Lung (tissue), 11 donors: ENCODE measurements at regions not wholly inside any gene's neighbourhood (a gene's known extent, or its start where the extent isn't known, plus 50 kb on each side); places are given as distances from the start of the nearest gene placed in this dataset.

ENCODE experiments used
- ATAC-seq: fragments of 200-7000 bp; cut with Tn5 transposase; one replicate; pipeline ENCODE4 v1.9.1; 2020; ENCODE audit warnings: moderate number of reproducible peaks; ENCODE audit not compliant: insufficient read depth, low FRiP score
- DNase-seq, 3 donors: peaks; one replicate each; pipeline ENCODE4 v3.0.0-alpha.2; 2013 to 2017
- H3K27ac ChIP-seq, 2 donors: one replicate each; pipeline ENCODE4 v1.5.1; 2013; ENCODE audit warnings: mild to moderate bottlenecking in 2 of 2, moderate library complexity in 2 of 2, control low read depth in 1 of 2, inconsistent platforms in 1 of 2, low read depth in 1 of 2, low read length in 1 of 2
- H3K27me3 ChIP-seq, 3 donors: one replicate each; pipeline ENCODE4 v1.5.1; 2013; ENCODE audit warnings: low read length in 2 of 3; ENCODE audit not compliant: control insufficient read depth in 3 of 3, insufficient read depth in 3 of 3
- H3K36me3 ChIP-seq, 4 donors: one replicate each; pipeline ENCODE4 v1.5.1; 2013; ENCODE audit warnings: low read length in 4 of 4, mild to moderate bottlenecking in 1 of 4, moderate library complexity in 1 of 4; ENCODE audit not compliant: control insufficient read depth in 4 of 4, insufficient read depth in 4 of 4
- H3K4me1 ChIP-seq, 5 donors: one replicate each; pipeline ENCODE4 v1.5.1; 2013; ENCODE audit warnings: low read length in 5 of 5, mild to moderate bottlenecking in 2 of 5, moderate library complexity in 1 of 5; ENCODE audit not compliant: control insufficient read depth in 5 of 5, insufficient read depth in 5 of 5
- H3K4me3 ChIP-seq: one replicate; pipeline ENCODE4 v1.5.1; 2013; ENCODE audit warnings: mild to moderate bottlenecking, control low read depth, moderate library complexity
- H3K9ac ChIP-seq, 2 donors: one replicate each; pipeline ENCODE4 v1.5.1; 2013; ENCODE audit warnings: low read length in 2 of 2, control low read depth in 1 of 2; ENCODE audit not compliant: insufficient read depth in 1 of 2
- H3K9me3 ChIP-seq, 4 donors: one replicate each; pipeline ENCODE4 v1.5.1; 2013; ENCODE audit warnings: low read length in 3 of 4, mild to moderate bottlenecking in 1 of 4, moderate library complexity in 1 of 4; ENCODE audit not compliant: control insufficient read depth in 4 of 4, insufficient read depth in 3 of 4
- CTCF ChIP-seq: IDR thresholded peaks from 2 replicates; pipeline ENCODE4 v1.5.1; 2012; ENCODE audit warnings: mild to moderate bottlenecking; ENCODE audit errors: control extremely low read depth, extremely low read depth
- WGBS, 2 donors: extraction: QIAGEN DNeasy Blood & Tissue Kit; methylation state at CpG; one replicate each; pipeline ENCODE4 v1.1.7; 2013; 5-methylcytosine and 5-hydroxymethylcytosine counted together
- donor health status: control.
- donor health status: control.
- donor health status: Bipolar disorder and iron deficiency.
- donor health status: healthy.
- donor health status: DM: yes; HTN: yes; CAD: no.

DNA sequence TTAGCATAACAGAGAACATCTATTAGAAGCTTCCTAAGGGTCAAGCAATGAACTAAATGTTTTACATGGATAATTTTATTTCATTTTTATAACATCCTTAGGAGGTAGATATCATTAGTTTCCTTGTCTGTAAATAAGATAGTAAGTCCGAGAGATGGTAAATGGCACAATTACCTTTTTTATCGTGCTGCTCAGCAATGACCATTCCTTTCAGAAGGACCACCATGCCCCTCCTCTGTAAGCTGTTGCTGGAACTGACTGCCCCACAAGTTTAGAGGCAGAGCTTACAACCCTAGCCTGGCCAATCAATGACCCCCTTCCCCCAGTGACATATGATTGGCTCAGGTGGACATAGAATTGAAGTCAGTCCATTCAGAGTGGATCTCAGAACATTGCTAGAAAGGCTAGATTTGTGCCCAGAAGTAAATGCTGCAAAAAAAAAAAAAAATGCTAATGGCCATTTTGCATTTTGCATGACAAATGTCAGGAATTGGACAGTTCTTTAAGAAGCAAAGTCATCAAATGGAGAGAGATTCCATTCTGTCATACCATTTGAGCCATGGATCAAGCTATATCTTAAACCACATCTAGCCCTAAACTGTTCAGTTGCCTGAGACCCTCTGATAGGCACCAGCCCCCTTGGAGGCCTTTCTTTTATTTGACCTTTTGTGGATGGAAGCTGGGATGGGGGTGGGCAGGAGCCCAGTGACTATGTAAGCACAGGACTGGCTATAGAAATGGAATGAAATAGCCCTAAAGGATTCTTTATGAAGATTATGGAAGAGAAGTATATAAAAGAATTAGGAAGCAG, 668.3 kb downstream of the UQCRFS1 start:
- Histone ChIP-seq H3K4me3 (no peak overlapping the region), H3K27ac (no peak overlapping the region), H3K36me3 (no peaks in the 10 kb centered on the region), H3K4me1 (no peaks in the 10 kb centered on the region), H3K9me3 (no peaks in the 10 kb centered on the region), H3K27me3 (no peaks in the 10 kb centered on the region), H3K9ac (no peak overlapping the region)
- WGBS, 2 donors, result 94 to 96% methylated on average over 2 of the region's 2 CpGs
- DNase-seq (no peak), ATAC-seq (no peak)
- TF ChIP-seq CTCF, result no peak

GRCh38 chr19:28543244-28543776, 669.6 kb downstream of the UQCRFS1 start:
- Histone ChIP-seq H3K9ac (no peak overlapping the region), H3K36me3 (no peaks in the 10 kb centered on the region), H3K27me3 (no peaks in the 10 kb centered on the region), H3K27ac (no peak overlapping the region), H3K4me1 (no peaks in the 10 kb centered on the region), H3K9me3 (no peaks in the 10 kb centered on the region), H3K4me3 (no peak overlapping the region)
- 82 to 83% methylated on average over 5 of the region's 5 CpGs for WGBS, 2 donors
- DNase-seq, result no peak
- no peak for TF ChIP-seq CTCF
- ATAC-seq, result no peak

DNA sequence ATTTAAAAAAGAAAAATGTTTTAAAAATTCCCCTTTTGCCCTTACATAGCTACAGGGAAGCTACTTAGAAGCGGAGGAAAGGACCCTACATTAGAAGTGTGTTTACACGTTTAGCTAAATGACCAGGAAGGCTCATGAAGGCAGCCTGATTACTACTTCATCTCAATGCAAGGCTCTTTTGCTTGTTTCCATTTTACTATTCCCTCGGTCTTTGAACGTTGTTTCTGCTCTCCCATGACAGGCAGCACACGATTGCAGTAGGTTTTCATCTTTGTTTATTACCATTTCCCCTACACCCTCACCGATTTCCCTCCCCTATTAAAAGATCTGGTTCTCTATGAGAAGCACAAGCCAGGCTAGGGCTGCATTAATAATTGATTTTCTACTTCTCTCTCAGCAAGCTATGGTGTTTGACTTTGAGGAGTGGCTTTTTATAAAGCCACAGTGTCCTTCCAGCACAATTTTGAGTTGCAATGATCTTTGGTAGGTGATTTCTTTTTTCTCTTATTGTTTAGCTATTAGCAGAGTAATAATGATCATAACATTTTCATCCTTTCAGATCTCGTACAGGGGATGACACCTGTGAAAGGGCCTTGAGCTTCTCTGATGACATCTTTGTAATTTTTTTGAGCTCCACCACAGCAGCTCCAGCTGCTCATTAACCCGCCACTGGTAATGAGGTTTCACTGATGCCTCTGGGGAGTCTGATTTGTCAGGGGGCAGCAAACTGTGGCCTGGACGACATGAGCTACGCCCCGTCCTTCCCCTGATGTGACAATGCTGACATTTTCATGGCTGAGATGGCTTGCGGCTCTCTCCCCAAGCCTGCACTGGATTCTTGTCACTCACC, 670.3 kb downstream of the UQCRFS1 start:
- no peaks in the 10 kb centered on the region for H3K27me3 ChIP-seq
- ATAC-seq, result no peak
- H3K36me3 ChIP-seq, result no peaks in the 10 kb centered on the region
- no peaks in the 10 kb centered on the region for H3K9me3 ChIP-seq
- WGBS, 2 donors, result 71 to 82% methylated on average over 12 of the region's 12 CpGs
- TF ChIP-seq CTCF, result no peak
- H3K9ac ChIP-seq, result no peak overlapping the region
- no peak overlapping the region for H3K27ac ChIP-seq
- DNase-seq, result no peak
- no peak overlapping the region for H3K4me3 ChIP-seq
- no peaks in the 10 kb centered on the region for H3K4me1 ChIP-seq
